Urothelium cell line (cell line): ENCODE measurements at regions not wholly inside any gene's neighbourhood (a gene's known extent, or its start where the extent isn't known, plus 50 kb on each side); places are given as distances from the start of the nearest gene placed in this dataset.

Source experiments
- DNase-seq: peaks from one replicate; pipeline ENCODE4 v3.0.0; 2011; ENCODE audit warnings: low spot score, mixed read lengths
- FAIRE-seq: peaks from 2 replicates; lab custom pipeline; 2011; peaks lifted over from hg19 to GRCh38; lab: Jason Lieb, UNC

- FAIRE-seq (no peak), DNase-seq (no peak)
Observed at GRCh38 chr21:28550057-28550825, 442.4 kb downstream of the LTN1 start.

GRCh38 chr21:28548291-28548690, 444.4 kb downstream of the LTN1 start:
- no peak for FAIRE-seq

GRCh38 chr21:28547766-28548165, 444.9 kb downstream of the LTN1 start:
- no peak for DNase-seq
- FAIRE-seq, result peak; percentile 37

More at GRCh38 chr21:28548291-28548690, 444.4 kb downstream of the LTN1 start:
- DNase-seq, result no peak

GRCh38 chr21:28543975-28544374, 448.7 kb downstream of the LTN1 start:
- no peak for DNase-seq
- FAIRE-seq, result no peak

- DNase-seq (no peak), FAIRE-seq (no peak)
Observed at GRCh38 chr21:28541371-28542112, 451.1 kb downstream of the LTN1 start.

GRCh38 chr21:28540514-28540913, 452.2 kb downstream of the LTN1 start:
- FAIRE-seq (no peak), DNase-seq (no peak)

- no peak for FAIRE-seq
- no peak for DNase-seq
Observed at GRCh38 chr21:28539623-28539988, 453.1 kb downstream of the LTN1 start.

- FAIRE-seq (peak; percentile 56), DNase-seq (no peak)
Observed at GRCh38 chr21:28538987-28539622, 453.6 kb downstream of the LTN1 start.

- FAIRE-seq (no peak), DNase-seq (peak; percentile 16)
Observed at GRCh38 chr21:28537371-28538079, 455.2 kb downstream of the LTN1 start.

GRCh38 chr21:28532446-28532845, 460.2 kb downstream of the LTN1 start:
- DNase-seq (no peak), FAIRE-seq (no peak)

- FAIRE-seq (no peak), DNase-seq (no peak)
Observed at GRCh38 chr21:28523367-28523766, 469.3 kb downstream of the LTN1 start.

GRCh38 chr21:28522014-28522799, 470.5 kb downstream of the LTN1 start:
- DNase-seq (peak; percentile 35), FAIRE-seq (peak; percentile 91)

GRCh38 chr21:28518630-28519029, 474.0 kb downstream of the LTN1 start:
- no peak for FAIRE-seq
- DNase-seq, result no peak

GRCh38 chr21:28516991-28517592, 475.6 kb downstream of the LTN1 start:
- DNase-seq (peak; percentile 80), FAIRE-seq (peak; percentile 97)

- DNase-seq, result no peak
- FAIRE-seq, result no peak
Observed at GRCh38 chr21:28516021-28516420, 476.7 kb downstream of the LTN1 start.

GRCh38 chr21:28513428-28513827, 479.2 kb downstream of the LTN1 start:
- no peak for DNase-seq
- FAIRE-seq, result peak; percentile 62

GRCh38 chr21:28509031-28509430, 483.6 kb downstream of the LTN1 start:
- no peak for FAIRE-seq
- no peak for DNase-seq

GRCh38 chr21:28508126-28508525, 484.6 kb downstream of the LTN1 start:
- no peak for FAIRE-seq
- no peak for DNase-seq

GRCh38 chr21:28496517-28496916, 496.2 kb downstream of the LTN1 start:
- DNase-seq, result no peak
- no peak for FAIRE-seq

- FAIRE-seq (no peak), DNase-seq (no peak)
Observed at GRCh38 chr21:28492127-28492526, 500.6 kb downstream of the LTN1 start.
